ENCODE measurements at regions not wholly inside any gene's neighbourhood (a gene's known extent, or its start where the extent isn't known, plus 50 kb on each side); places are given as distances from the start of the nearest gene placed in this dataset.

GRCh38 chr10:131495224-131495623, 183.7 kb upstream of the TCERG1L start:
- Histone ChIP-seq H3K4me3 (no peak overlapping the region), H3K36me3 (no peaks in the 10 kb centered on the region)
- TF ChIP-seq CTCF (IDR thresholded peaks at IDR 0.05): no peak
- no peak for TF ChIP-seq POLR2A (IDR thresholded peaks at IDR 0.05)

GRCh38 chr10:131495892-131496291, 184.4 kb upstream of the TCERG1L start:
- Histone ChIP-seq H3K36me3 (no peaks in the 10 kb centered on the region), H3K27ac (no peak overlapping the region), H3K4me1 (no peaks in the 10 kb centered on the region), H3K9me3 (peaks cover 0 to 3% (median 0%) of the 10 kb centered on the region in 4 donors), H3K27me3 (no peaks in the 10 kb centered on the region), H3K4me3 (no peak overlapping the region)
- TF ChIP-seq CTCF (IDR thresholded peaks at IDR 0.05) (no peak), POLR2A (IDR thresholded peaks at IDR 0.05) (no peak)
- no peak for DNase-seq

More at GRCh38 chr10:131495224-131495623, 183.7 kb upstream of the TCERG1L start:
- Histone ChIP-seq H3K4me1 (no peaks in the 10 kb centered on the region), H3K27me3 (no peaks in the 10 kb centered on the region), H3K27ac (no peak overlapping the region), H3K9me3 (peaks cover 0 to 3% (median 0%) of the 10 kb centered on the region in 4 donors)
- DNase-seq: no peak

DNA sequence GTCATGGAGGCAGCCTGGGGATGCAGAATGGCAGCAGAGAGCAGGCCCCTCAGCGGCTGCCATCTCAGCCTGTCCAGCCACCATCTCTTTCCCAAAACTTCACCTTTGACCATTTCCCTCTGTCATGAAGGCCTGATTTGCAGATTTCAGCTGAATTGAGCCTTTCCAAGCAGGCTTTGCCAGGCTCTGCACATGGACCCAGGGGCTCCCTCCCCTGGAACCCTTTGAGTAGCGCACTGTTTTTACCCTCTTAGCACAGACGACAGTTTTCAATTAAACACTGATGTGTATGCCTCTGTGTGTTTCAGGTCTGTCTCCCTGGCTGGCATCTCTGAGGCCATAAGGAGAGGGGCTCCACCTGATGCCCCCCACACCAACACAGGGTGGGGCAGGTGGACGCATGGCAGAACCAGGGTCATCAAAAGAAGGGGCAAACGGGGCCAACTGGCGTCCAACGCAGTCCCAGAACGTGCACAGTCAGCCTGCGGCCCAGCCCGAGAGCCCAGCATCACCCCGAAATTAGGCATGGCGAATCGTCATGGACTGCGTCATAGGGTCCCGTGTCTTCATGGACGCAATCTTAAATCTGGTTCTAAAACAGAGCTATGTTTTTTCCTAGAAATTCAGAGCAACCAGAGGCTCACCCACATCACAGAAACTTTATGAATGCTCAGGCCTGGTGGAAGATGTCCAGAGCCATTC, 185.0 kb upstream of the TCERG1L start:
- Histone ChIP-seq H3K4me1 (no peaks in the 10 kb centered on the region), H3K4me3 (no peak overlapping the region), H3K36me3 (no peaks in the 10 kb centered on the region), H3K9me3 (peaks cover 0 to 3% (median 0%) of the 10 kb centered on the region in 4 donors), H3K27ac (no peak overlapping the region), H3K27me3 (no peaks in the 10 kb centered on the region)
- no peak for DNase-seq
- no peak for TF ChIP-seq POLR2A (IDR thresholded peaks at IDR 0.05)
- no peak for TF ChIP-seq CTCF (IDR thresholded peaks at IDR 0.05)

DNA sequence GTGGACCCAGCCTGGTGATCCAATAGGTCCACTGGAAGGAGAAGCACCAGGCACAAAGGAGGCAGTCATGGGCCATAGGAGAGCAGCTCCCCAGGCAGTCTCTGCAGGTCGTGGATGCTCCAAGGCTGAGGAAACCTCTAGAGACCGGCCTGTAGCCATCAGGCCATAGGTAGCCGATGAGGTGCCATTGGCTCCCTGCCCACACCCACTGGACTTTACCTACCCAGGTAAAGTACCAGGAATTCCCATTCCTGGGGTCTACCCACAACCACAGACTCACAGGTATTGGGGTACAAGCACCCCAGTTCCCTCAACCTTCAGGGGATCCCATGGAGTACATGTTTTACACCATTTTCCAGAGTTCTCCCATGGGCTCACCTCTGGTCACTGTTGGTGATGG, 188.0 kb upstream of the TCERG1L start:
- TF ChIP-seq CTCF (IDR thresholded peaks at IDR 0.05) (no peak), POLR2A (IDR thresholded peaks at IDR 0.05) (no peak)
- H3K9me3 ChIP-seq: peaks cover 0 to 18% (median 1%) of the 10 kb centered on the region in 4 donors
- no peaks in the 10 kb centered on the region for H3K27me3 ChIP-seq
- H3K36me3 ChIP-seq: no peaks in the 10 kb centered on the region
- H3K4me1 ChIP-seq: no peaks in the 10 kb centered on the region
- no peak overlapping the region for H3K27ac ChIP-seq
- H3K4me3 ChIP-seq: no peak overlapping the region
- no peak for DNase-seq

- TF ChIP-seq CTCF (IDR thresholded peaks at IDR 0.05) (no peak), POLR2A (IDR thresholded peaks at IDR 0.05) (no peak)
- peaks cover 0 to 18% (median 1%) of the 10 kb centered on the region in 4 donors for H3K9me3 ChIP-seq
- H3K4me1 ChIP-seq: no peaks in the 10 kb centered on the region
- no peak for DNase-seq
- no peaks in the 10 kb centered on the region for H3K27me3 ChIP-seq
- H3K36me3 ChIP-seq: no peaks in the 10 kb centered on the region
- no peak overlapping the region for H3K27ac ChIP-seq
- H3K4me3 ChIP-seq: no peak overlapping the region
These were observed 188.7 kb upstream of the TCERG1L start for GRCh38 chr10:131500181-131500580.

Data from Peyer's patch (tissue), 4 donors.